ENCODE measurements at regions not wholly inside any gene's neighbourhood (a gene's known extent, or its start where the extent isn't known, plus 50 kb on each side); places are given as distances from the start of the nearest gene placed in this dataset.
"Not testable (repeated sequence)": the region's sequence is repeated elsewhere in the genome, so short reads cannot be mapped to it uniquely, and the experiment has no call there.

GRCh38 chr6:16883414-16883813 lies 122.2 kb upstream of the ATXN1 start:
- Mint-ChIP-seq H3K36me3 (ENCODE audit: insufficient read depth, unreplicated experiment) (no peaks in the 10 kb centered on the region), H3K4me1 (ENCODE audit: low read depth, unreplicated experiment) (no peaks in the 10 kb centered on the region), H3K4me3 (ENCODE audit: low read depth, unreplicated experiment) (no peak overlapping the region), H3K27me3 (ENCODE audit: unreplicated experiment) (no peaks in the 10 kb centered on the region), H3K9me3 (ENCODE audit: low read depth, unreplicated experiment) (no peaks in the 10 kb centered on the region), H3K27ac (ENCODE audit: unreplicated experiment) (no peak overlapping the region)
- intact Hi-C loops (cut with micrococcal nuclease; ENCODE audit: unreplicated experiment) = no loop called here
- BruUV-seq (replicated peaks) = no TSS peak
- CTCF ChIA-PET = no interaction called here
- no peak for DNase-seq
- no peak for TF ChIP-seq CTCF (IDR thresholded peaks at IDR 0.05; ENCODE audit: unreplicated experiment)

- CTCF ChIA-PET = no interaction called here
- no peak for DNase-seq
- Mint-ChIP-seq H3K27me3 (ENCODE audit: unreplicated experiment) (no peaks in the 10 kb centered on the region), H3K9me3 (ENCODE audit: low read depth, unreplicated experiment) (peaks cover 4% of the 10 kb centered on the region), H3K27ac (ENCODE audit: unreplicated experiment) (no peak overlapping the region), H3K4me3 (ENCODE audit: low read depth, unreplicated experiment) (no peak overlapping the region), H3K4me1 (ENCODE audit: low read depth, unreplicated experiment) (no peaks in the 10 kb centered on the region), H3K36me3 (ENCODE audit: insufficient read depth, unreplicated experiment) (no peaks in the 10 kb centered on the region)
- intact Hi-C loops (cut with micrococcal nuclease; ENCODE audit: unreplicated experiment) = no loop called here
- no peak for TF ChIP-seq CTCF (IDR thresholded peaks at IDR 0.05; ENCODE audit: unreplicated experiment)
- no TSS peak for BruUV-seq (replicated peaks)
Measured at GRCh38 chr6:16882230-16882629, 121.0 kb upstream of the ATXN1 start.

- BruUV-seq (replicated peaks); CTCF ChIA-PET; H3K27me3 Mint-ChIP-seq (ENCODE audit: unreplicated experiment); H3K4me1 Mint-ChIP-seq (ENCODE audit: low read depth, unreplicated experiment); H3K4me3 Mint-ChIP-seq (ENCODE audit: low read depth, unreplicated experiment); H3K27ac Mint-ChIP-seq (ENCODE audit: unreplicated experiment); H3K36me3 Mint-ChIP-seq (ENCODE audit: insufficient read depth, unreplicated experiment); H3K9me3 Mint-ChIP-seq (ENCODE audit: low read depth, unreplicated experiment); intact Hi-C loops (cut with micrococcal nuclease; ENCODE audit: unreplicated experiment); DNase-seq: not testable (repeated sequence)
Measured at GRCh38 chr6:16876852-16877251, 115.6 kb upstream of the ATXN1 start.

GRCh38 chr6:16876201-16876600 lies 114.9 kb upstream of the ATXN1 start:
- no peak for DNase-seq
- CTCF ChIA-PET = interaction anchor here (0.6 kb wide), 1 partner anchor 26 kb away, joined by 6 read pairs; no protein-coding TSS in a partner anchor
- intact Hi-C loops (cut with micrococcal nuclease; ENCODE audit: unreplicated experiment) = no loop called here
- no peaks in the 10 kb centered on the region for H3K36me3 Mint-ChIP-seq (ENCODE audit: insufficient read depth, unreplicated experiment)
- no peak overlapping the region for H3K27ac Mint-ChIP-seq (ENCODE audit: unreplicated experiment)
- peaks cover 4% of the 10 kb centered on the region for H3K9me3 Mint-ChIP-seq (ENCODE audit: low read depth, unreplicated experiment)
- H3K27me3 Mint-ChIP-seq (ENCODE audit: unreplicated experiment) = peaks cover 9% of the 10 kb centered on the region
- TF ChIP-seq CTCF (IDR thresholded peaks at IDR 0.05; ENCODE audit: unreplicated experiment) = no peak
- no TSS peak for BruUV-seq (replicated peaks)
- no peaks in the 10 kb centered on the region for H3K4me1 Mint-ChIP-seq (ENCODE audit: low read depth, unreplicated experiment)
- no peak overlapping the region for H3K4me3 Mint-ChIP-seq (ENCODE audit: low read depth, unreplicated experiment)

- H3K4me3 Mint-ChIP-seq (ENCODE audit: low read depth, unreplicated experiment) = no peak overlapping the region
- no peaks in the 10 kb centered on the region for H3K36me3 Mint-ChIP-seq (ENCODE audit: insufficient read depth, unreplicated experiment)
- peaks cover 9% of the 10 kb centered on the region for H3K27me3 Mint-ChIP-seq (ENCODE audit: unreplicated experiment)
- TF ChIP-seq CTCF (IDR thresholded peaks at IDR 0.05; ENCODE audit: unreplicated experiment) = no peak
- H3K4me1 Mint-ChIP-seq (ENCODE audit: low read depth, unreplicated experiment) = no peaks in the 10 kb centered on the region
- peaks cover 4% of the 10 kb centered on the region for H3K9me3 Mint-ChIP-seq (ENCODE audit: low read depth, unreplicated experiment)
- intact Hi-C loops (cut with micrococcal nuclease; ENCODE audit: unreplicated experiment) = no loop called here
- CTCF ChIA-PET = no interaction called here
- DNase-seq = no peak
- no peak overlapping the region for H3K27ac Mint-ChIP-seq (ENCODE audit: unreplicated experiment)
- BruUV-seq (replicated peaks) = no TSS peak
Measured at GRCh38 chr6:16873698-16874097, 112.4 kb upstream of the ATXN1 start.

All from Calu3 (cell line).